ENCODE measurements at regions not wholly inside any gene's neighbourhood (a gene's known extent, or its start where the extent isn't known, plus 50 kb on each side); places are given as distances from the start of the nearest gene placed in this dataset.

DNA sequence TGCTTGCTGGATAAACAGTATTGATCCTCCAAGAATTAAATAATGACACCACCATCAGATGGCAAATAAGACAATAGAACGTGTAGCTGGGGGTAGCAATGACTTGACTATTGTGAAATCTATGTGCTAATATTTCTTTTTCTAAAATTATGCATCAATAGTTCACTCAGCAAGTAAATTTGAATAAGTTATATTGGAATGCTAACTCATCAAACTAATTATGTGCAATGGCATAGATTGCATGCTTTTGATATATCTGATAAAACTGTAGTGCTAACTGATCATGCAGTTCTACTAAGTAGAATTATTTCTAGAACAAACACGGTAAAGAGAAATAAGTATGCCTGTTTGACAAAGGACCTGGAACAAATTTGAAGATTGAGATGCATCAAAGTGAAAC is 474.4 kb downstream of the NOVA1 start:
- TF ChIP-seq, protein P1, sequence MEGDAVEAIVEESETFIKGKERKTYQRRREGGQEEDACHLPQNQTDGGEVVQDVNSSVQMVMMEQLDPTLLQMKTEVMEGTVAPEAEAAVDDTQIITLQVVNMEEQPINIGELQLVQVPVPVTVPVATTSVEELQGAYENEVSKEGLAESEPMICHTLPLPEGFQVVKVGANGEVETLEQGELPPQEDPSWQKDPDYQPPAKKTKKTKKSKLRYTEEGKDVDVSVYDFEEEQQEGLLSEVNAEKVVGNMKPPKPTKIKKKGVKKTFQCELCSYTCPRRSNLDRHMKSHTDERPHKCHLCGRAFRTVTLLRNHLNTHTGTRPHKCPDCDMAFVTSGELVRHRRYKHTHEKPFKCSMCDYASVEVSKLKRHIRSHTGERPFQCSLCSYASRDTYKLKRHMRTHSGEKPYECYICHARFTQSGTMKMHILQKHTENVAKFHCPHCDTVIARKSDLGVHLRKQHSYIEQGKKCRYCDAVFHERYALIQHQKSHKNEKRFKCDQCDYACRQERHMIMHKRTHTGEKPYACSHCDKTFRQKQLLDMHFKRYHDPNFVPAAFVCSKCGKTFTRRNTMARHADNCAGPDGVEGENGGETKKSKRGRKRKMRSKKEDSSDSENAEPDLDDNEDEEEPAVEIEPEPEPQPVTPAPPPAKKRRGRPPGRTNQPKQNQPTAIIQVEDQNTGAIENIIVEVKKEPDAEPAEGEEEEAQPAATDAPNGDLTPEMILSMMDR (IDR thresholded peaks at IDR 0.05): no peak
- TF ChIP-seq POLR2A (IDR thresholded peaks at IDR 0.05): no peak
